HG02610 (cell line): ENCODE measurements at regions not wholly inside any gene's neighbourhood (a gene's known extent, or its start where the extent isn't known, plus 50 kb on each side); places are given as distances from the start of the nearest gene placed in this dataset.
"Not testable (repeated sequence)": the region's sequence is repeated elsewhere in the genome, so short reads cannot be mapped to it uniquely, and the experiment has no call there.

Experiments
- ATAC-seq: cut with Tn5 transposase; IDR thresholded peaks from one replicate; pipeline ENCODE4 v1.9.1; 2021; ENCODE audit warnings: mild to moderate bottlenecking, moderate library complexity; ENCODE audit not compliant: unreplicated experiment

GRCh38 chr22:48939441-48940265, 888.0 kb downstream of the BRD1 start:
- ATAC-seq: no peak

GRCh38 chr22:48938741-48939140, 888.9 kb downstream of the BRD1 start:
- no peak for ATAC-seq

DNA sequence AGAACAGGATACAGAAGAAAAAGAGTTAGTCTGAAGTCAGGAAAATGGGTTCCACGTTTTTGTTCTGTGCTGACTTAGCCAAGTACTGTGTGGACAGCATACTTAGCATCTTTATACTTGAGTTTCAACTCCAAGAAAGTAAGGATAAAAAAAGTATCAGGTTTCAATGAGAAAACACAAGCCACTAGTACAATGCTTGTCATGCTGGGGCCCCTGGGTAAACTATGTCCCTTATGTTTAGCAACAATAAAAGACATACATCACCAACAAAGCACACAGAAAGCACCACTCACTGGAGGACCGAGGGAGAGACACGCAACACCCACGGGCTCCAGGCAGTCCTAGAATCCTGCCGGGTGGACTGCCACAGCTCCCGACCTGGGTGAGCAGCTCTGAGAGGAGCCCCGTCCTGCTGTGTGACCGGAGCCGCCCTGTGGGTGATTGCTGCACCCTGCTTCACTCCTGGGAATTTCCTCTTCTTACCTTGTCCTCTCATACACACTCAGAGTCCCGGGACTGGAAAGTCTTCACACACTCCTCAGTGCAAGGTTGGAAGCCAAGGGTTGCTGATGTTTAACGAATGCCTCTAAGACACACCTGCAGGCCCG, 890.5 kb downstream of the BRD1 start:
- no peak for ATAC-seq

GRCh38 chr22:48936391-48936790, 891.3 kb downstream of the BRD1 start:
- ATAC-seq: no peak

DNA sequence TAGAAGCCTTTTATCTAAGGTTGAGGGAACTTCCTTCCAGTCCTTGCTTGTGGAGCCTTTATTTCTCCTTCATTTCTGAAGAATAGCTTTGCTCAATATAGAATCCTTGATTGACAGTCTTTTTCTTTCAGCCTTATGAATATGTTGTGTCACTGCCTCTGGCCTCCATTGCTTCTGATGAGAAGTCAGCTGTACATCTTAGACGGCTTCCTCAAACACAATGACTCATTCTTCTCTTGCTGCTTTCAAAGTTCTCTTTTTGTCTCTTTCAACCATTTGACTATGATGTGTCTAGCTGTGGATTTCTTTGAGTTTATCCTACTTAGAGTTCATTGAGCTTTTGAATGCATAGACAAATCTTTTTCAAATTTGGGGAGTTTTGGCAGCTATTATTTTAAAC, 893.2 kb downstream of the BRD1 start:
- no peak for ATAC-seq

GRCh38 chr22:48931452-48931851, 896.2 kb downstream of the BRD1 start:
- ATAC-seq: no peak

DNA sequence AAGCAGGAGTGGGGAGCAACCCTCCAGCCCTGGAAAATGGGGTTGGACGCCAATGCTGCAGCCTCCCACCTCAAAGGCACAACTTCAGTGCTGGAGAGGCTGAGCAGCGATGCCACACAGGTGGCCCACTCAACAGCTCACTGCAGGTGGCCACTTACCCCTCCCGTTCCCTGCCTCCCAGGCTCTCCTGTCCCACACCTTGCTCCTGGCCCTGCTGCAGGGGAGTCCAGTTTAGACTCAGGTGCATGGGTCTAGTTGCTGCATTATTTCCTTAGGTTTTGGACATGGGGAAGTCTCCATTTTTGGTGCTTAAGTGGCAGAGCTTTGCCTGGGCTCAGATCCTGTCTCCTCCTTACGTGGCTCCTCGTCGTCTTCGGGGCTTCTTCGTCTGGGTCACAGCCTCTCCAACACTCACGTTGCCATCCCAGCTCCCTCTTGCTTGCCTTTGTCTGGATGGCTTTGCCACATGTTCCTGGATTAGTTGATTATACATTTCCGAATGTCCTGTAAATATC, 898.3 kb downstream of the BRD1 start:
- ATAC-seq: no peak

DNA sequence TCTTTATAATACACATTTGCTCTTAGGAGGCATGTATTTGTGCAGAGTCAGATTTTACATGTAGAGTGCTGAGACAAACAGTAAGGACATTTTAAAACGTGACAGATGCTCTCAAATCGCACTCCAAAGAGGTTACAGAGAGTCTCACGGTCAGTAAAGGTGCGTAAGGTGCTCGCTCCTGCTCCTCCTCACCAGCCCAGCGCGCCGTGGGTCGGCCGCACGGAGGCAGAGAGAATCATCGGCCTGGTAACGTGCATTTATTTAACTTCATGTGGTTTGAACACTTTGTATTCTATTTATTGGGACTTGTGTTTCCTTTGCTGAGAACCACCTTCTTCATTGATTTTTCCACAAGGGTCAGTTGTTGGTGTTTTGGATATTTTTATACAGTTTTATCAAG, 900.1 kb downstream of the BRD1 start:
- no peak for ATAC-seq

DNA sequence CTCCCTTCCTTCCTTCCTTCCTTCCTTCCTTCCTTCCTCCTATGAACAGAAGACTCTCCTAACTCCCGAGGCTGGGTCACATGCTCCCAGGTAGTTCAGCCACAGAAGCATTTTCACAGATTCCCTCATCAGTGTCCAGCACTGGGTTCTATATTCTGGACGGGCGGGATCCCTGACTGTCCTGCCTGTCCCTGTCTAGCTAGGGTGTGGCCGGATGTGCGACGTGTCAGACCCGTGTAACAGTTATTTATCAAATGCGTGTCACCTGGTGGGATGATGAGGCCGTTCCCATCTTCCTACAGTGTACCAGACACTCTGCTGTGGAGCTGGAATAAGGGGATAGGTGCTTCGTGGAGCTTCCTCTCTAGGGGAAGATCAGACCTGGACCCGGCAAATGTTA, 901.0 kb downstream of the BRD1 start:
- ATAC-seq: no peak

- no peak for ATAC-seq
Observed at GRCh38 chr22:48926136-48926535, 901.5 kb downstream of the BRD1 start.

DNA sequence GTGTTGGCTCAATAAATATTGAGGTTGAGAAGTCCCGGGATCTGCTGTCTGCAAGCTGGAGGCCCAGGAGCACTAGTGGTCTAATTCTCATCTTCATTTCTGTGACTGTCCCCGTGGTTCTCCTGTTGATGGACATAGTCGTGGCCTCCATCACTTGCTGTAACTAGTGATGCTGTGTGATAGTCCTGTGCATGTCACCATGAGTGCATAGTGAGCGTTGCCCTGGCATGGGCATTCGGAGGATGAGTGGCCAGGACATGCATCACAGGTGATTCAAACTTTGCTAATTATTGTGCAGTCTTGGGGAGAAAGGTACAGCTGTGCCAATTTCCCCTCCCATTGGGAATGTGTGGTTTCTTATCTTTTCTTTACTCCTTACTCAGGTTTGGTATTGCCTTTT, 902.2 kb downstream of the BRD1 start:
- ATAC-seq: no peak

- ATAC-seq: no peak
Observed at GRCh38 chr22:48923996-48924395, 903.7 kb downstream of the BRD1 start.

DNA sequence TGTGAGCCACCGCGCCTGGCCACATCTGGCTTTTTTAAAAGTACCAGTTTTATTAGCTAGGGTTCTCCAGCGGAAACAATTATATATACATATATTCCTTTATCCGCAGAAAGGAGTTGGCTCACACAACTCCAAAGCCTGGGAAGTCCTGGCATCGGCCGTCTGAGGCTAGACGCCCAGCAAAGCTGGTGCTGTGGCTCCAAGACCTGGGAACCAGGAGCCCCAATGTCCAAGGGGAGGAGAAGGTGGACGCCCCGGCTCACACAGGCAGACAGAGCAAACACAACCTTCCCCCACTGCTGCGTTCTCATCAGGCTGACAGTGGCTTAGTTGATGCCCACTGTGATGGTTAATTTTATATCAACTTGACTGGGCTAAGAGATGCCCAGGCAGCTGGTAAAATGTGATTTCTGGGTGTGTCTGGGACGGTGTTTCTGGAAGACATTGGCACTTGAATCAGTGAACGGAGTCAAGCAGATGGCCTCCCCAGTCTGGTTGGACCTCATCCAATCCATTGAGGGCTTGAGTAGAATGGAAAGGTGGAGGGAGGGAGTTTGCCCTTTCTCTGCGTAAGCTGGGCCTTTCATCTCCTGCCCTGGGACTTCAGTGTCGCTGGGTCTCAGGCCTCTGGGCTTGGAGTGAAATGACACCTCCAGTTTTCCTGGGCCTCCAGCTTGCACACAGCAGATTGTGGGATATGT, 904.4 kb downstream of the BRD1 start:
- no peak for ATAC-seq

DNA sequence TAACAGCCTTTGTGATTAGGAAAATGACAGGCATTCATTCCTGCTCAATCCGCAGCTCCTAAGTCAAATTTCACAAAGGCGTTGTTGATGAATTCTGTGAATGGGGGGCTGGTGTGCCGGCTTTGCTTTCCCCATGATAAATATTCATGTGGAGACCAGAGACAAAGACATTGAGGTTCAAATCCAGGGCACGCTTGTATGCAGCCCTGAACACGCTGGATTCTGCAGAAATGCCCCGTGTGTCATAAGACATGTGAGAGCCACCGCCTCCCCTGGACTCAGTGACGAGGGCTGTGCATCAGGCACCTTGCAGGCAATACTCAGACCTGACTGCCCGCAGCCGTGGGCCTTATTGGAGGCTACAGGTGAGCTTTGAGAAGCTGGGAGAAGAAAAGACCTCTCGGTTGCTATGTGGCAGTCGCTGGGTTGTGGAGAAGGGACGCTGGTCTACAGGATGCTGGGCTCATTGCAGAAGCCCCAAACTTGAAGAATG, 906.2 kb downstream of the BRD1 start:
- ATAC-seq: no peak

DNA sequence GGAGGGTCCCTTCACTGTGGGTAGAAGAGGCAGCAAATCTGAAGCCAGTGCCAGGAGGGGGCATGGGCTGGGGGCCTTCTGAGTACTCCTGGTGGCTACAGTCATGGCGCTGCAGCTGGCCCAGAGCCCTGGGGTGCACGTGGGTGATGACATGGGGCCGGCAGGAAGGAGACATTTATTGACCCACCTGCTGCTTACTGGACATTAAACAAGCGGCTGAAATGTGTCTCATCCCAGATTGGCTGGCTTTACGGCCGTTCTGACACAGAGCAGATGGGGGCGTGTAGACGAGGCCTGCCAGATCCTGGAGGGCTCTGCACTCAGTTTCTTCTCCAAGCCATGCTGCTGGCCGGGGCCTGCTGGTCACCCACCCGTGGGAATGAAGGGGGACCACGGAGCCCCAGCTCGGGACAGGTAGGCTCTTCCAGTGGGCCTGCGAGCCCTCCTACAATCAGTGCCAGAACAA, 906.9 kb downstream of the BRD1 start:
- ATAC-seq: no peak

DNA sequence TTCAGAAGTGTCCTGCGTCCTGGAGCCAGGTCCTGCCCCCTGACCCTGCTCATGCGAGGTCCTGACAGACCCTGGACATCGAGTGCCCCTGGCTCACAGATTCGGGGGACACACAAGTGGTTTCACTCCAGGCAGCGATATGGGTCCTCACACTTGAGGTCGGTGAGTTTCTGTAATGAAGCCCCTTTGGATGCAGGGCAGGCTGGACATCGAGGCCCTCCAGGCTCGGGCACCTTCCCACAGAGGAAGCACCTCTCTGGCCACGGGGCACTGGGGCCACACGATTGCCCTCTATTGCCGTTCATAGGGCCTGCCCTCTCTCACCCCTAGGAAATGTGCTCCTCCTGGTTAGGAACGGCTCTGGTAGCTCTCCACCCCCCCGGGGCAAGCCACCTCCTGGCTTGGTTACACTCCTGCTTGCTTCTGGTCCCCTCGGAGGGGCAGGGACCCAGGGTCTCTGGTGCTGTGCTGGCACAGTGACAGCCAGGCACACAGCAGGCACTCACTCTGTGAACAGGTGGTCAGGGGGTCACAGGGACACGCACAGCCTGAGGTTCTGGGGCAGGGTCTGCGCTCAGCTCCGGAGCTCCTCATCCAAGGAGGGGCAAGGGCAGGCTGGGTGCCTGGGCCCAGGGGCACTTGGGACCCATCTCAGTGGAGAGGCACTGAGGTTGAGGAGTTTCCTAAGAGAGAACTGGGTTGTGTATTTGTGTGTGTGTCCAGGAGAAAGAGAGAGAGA, 907.7 kb downstream of the BRD1 start:
- ATAC-seq: no peak

- ATAC-seq: no peak
Observed at GRCh38 chr22:48919187-48919590, 908.5 kb downstream of the BRD1 start.

DNA sequence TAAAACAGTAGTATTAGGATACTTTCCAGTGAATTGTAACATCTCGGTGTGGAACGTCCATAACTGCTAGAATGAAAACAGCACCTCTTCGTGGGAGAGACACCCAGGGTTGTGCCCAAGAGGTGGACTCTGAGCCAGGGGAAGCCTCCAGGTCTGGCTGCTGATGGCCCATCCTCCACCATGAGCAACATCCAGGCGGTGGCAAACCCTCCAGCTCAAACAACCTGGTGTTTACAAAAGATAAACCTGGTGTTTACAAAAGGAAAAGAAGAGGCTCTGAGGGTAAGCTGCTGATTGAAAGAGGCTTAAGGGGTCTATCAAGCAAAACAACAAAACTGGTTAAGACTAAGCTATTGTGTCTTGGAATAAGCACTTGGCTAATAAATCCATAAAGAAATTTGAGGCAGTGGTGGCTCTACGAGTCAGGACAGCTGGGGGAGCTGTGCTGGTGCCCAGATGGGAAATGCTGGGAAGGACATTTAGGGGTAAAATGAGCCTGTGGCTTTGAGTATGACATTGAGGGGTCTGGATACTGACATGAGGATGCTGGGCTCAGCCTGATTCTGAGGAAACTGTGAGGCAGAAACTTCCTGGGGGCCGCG, 909.0 kb downstream of the BRD1 start:
- ATAC-seq: no peak

GRCh38 chr22:48912356-48913066, 915.2 kb downstream of the BRD1 start:
- ATAC-seq: not testable (repeated sequence)

DNA sequence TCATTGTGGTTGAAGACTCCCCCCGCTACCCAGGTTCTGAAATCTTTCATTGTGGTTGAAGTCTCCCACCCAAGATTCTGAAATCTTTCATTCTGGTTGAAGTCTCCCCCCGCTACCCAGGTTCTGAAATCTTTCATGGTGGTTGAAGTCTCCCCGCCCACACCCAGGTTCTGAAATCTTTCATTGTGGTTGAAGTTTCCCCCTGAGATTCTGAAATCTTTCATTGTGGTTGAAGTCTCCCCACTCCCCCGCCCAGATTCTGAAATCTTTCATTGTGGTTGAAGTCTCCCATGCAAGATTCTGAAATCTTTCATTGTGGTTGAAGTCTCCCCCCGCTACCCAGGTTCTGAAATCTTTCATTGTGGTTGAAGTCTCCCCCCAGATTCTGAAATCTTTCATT, 916.0 kb downstream of the BRD1 start:
- not testable (repeated sequence) for ATAC-seq
